ENCODE measurements at regions not wholly inside any gene's neighbourhood (a gene's known extent, or its start where the extent isn't known, plus 50 kb on each side); places are given as distances from the start of the nearest gene placed in this dataset.

- no peak for TF ChIP-seq CTCF (conservative IDR thresholded peaks at IDR 0.05; ENCODE audit: low read depth in 2 of 2)
- TF ChIP-seq EZH2 (IDR thresholded peaks at IDR 0.05; ENCODE audit: low read depth, unreplicated experiment), result no peak
- no peak for TF ChIP-seq EZH2phosphoT487 (IDR thresholded peaks at IDR 0.05; ENCODE audit: unreplicated experiment)
- TF ChIP-seq POLR2AphosphoS5 (IDR thresholded peaks at IDR 0.05; ENCODE audit: low read depth), result no peak
- TF ChIP-seq REST (IDR thresholded peaks at IDR 0.05; ENCODE audit: unreplicated experiment), result no peak
Observed at GRCh38 chr13:84737661-84738060, 855.4 kb upstream of the SLITRK1 start.
